ENCODE measurements at regions not wholly inside any gene's neighbourhood (a gene's known extent, or its start where the extent isn't known, plus 50 kb on each side); places are given as distances from the start of the nearest gene placed in this dataset.

GRCh38 chr15:62698646-62699045 is 343.9 kb upstream of the TPM1 start:
- DNase-seq (ENCODE audit: low read depth) = no peak

- DNase-seq (ENCODE audit: low read depth) = no peak
Measured at GRCh38 chr15:62706317-62706716, 336.2 kb upstream of the TPM1 start.

GRCh38 chr15:62708470-62708869 is 334.1 kb upstream of the TPM1 start:
- no peak for DNase-seq (ENCODE audit: low read depth)

GRCh38 chr15:62709261-62709660 is 333.3 kb upstream of the TPM1 start:
- no peak for DNase-seq (ENCODE audit: low read depth)

GRCh38 chr15:62711691-62712454 is 330.7 kb upstream of the TPM1 start:
- DNase-seq (ENCODE audit: low read depth) = no peak

- no peak for DNase-seq (ENCODE audit: low read depth)
Measured at GRCh38 chr15:62712455-62712839, 330.1 kb upstream of the TPM1 start.

GRCh38 chr15:62715946-62716345 is 326.6 kb upstream of the TPM1 start:
- no peak for DNase-seq (ENCODE audit: low read depth)

GRCh38 chr15:62717496-62717895 is 325.1 kb upstream of the TPM1 start:
- no peak for DNase-seq (ENCODE audit: low read depth)

GRCh38 chr15:62719316-62719715 is 323.2 kb upstream of the TPM1 start:
- no peak for DNase-seq (ENCODE audit: low read depth)

GRCh38 chr15:62722237-62722636 is 320.3 kb upstream of the TPM1 start:
- DNase-seq (ENCODE audit: low read depth) = no peak

- no peak for DNase-seq (ENCODE audit: low read depth)
Measured at GRCh38 chr15:62726461-62726860, 316.1 kb upstream of the TPM1 start.

- no peak for DNase-seq (ENCODE audit: low read depth)
Measured at GRCh38 chr15:62727501-62727900, 315.0 kb upstream of the TPM1 start.

- DNase-seq (ENCODE audit: low read depth) = no peak
Measured at GRCh38 chr15:62730825-62731224, 311.7 kb upstream of the TPM1 start.

GRCh38 chr15:62732078-62732477 is 310.5 kb upstream of the TPM1 start:
- no peak for DNase-seq (ENCODE audit: low read depth)

- no peak for DNase-seq (ENCODE audit: low read depth)
Measured at GRCh38 chr15:62734706-62735105, 307.8 kb upstream of the TPM1 start.

GRCh38 chr15:62736756-62737155 is 305.8 kb upstream of the TPM1 start:
- DNase-seq (ENCODE audit: low read depth) = no peak

- DNase-seq (ENCODE audit: low read depth) = no peak
Measured at GRCh38 chr15:62737551-62737950, 305.0 kb upstream of the TPM1 start.

GRCh38 chr15:62739082-62739481 is 303.5 kb upstream of the TPM1 start:
- DNase-seq (ENCODE audit: low read depth) = no peak

- no peak for DNase-seq (ENCODE audit: low read depth)
Measured at GRCh38 chr15:62739507-62739906, 303.0 kb upstream of the TPM1 start.

GRCh38 chr15:62740141-62741004 is 302.2 kb upstream of the TPM1 start:
- no peak for DNase-seq (ENCODE audit: low read depth)

GRCh38 chr15:62741106-62741505 is 301.4 kb upstream of the TPM1 start:
- DNase-seq (ENCODE audit: low read depth) = no peak

- no peak for DNase-seq (ENCODE audit: low read depth)
Measured at GRCh38 chr15:62742409-62743171, 300.0 kb upstream of the TPM1 start.
